Vagina (tissue), 2 donors: ENCODE measurements at regions not wholly inside any gene's neighbourhood (a gene's known extent, or its start where the extent isn't known, plus 50 kb on each side); places are given as distances from the start of the nearest gene placed in this dataset.

Experiments used
- DNase-seq, 2 donors: peaks; one replicate each; pipeline ENCODE4 v3.0.0-alpha.2; 2017; ENCODE audit errors: extremely low spot score in 2 of 2
- H3K27ac ChIP-seq: fragments of 200-600 bp; sonication (generic); one replicate; pipeline ENCODE4 v1.5.1; 2019
- H3K27me3 ChIP-seq: fragments of 200-600 bp; sonication (generic); one replicate; pipeline ENCODE4 v1.5.1; 2019
- H3K36me3 ChIP-seq, 2 donors: fragments of 200-600 bp; sonication (generic); one replicate each; pipeline ENCODE4 v1.5.1; 2017 to 2019
- H3K4me1 ChIP-seq: fragments of 200-600 bp; sonication (generic); one replicate; pipeline ENCODE4 v1.5.1; 2019
- H3K4me3 ChIP-seq, 2 donors: fragments of 200-600 bp; sonication (generic); 1 replicate in 1 of 2; 2 replicates in 1 of 2; pipeline ENCODE4 v1.5.1; 2016 to 2019
- H3K9me3 ChIP-seq: fragments of 200-600 bp; sonication (generic); one replicate; pipeline ENCODE4 v1.5.1; 2019
- POLR2A ChIP-seq, 2 donors: fragments of 450-650 bp; IDR thresholded peaks; one replicate each; pipeline ENCODE4 v1.6.1; 2017; ENCODE audit warnings: antibody characterized with exemption in 2 of 2, mild to moderate bottlenecking in 2 of 2, moderate library complexity in 2 of 2
- POLR2AphosphoS5 ChIP-seq, 2 donors: sonication (generic); formaldehyde crosslinking; IDR thresholded peaks; one replicate each; pipeline ENCODE4 v1.9.0; 2017; ENCODE audit warnings: antibody characterized with exemption in 2 of 2, mild to moderate bottlenecking in 2 of 2, low read depth in 1 of 2; ENCODE audit not compliant: insufficient read depth in 1 of 2
- intact Hi-C: fragments of 100-400 bp; cut with DNase I; formaldehyde crosslinking; loops from one replicate; pipeline ENCODE4 v1.15.1; 2023
- TF ChIP-seq, protein P1 (sequence below), 3 experiments: fragments of 450-650 bp in 2 of 3; fragments of 200-600 bp in 1 of 3; sonication (generic) in 1 of 3; IDR thresholded peaks; one replicate each; pipeline ENCODE4 v1.5.1; 2017 to 2019; ENCODE audit warnings: antibody characterized with exemption in 3 of 3, mild to moderate bottlenecking in 2 of 3, moderate library complexity in 2 of 3

DNA sequence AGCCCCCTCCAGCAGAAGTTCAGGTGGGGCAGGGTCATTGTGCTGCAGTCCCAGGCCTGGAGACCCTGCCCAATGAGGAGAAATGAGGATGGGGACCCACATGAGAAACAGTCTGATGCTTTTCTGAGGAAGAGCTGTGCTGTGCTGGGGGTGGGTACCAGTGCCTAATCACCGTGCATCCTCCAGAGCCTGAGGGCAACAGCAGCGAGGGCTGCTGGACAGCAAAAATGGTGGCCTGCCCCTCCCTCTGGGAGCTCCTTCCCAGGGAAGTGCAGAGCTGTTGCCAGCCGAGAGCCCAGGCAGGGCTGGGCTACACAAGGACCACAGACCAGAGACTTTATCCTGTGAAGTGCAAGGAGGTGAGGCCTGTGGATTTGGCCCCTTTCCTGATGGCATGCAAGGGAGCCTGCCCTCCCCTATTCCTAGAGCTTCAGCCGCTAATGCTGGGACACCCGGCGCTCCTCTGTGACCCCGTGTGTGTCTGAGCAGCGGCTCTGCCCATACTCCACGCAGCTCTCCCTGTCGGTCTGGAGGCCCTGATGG lies 134.8 kb downstream of the DSEL start:
- intact Hi-C loops: no loop called here
- H3K4me1 ChIP-seq: no peaks in the 10 kb centered on the region
- no peaks in the 10 kb centered on the region for H3K9me3 ChIP-seq
- no peaks in the 10 kb centered on the region for H3K36me3 ChIP-seq
- no peak overlapping the region for H3K27ac ChIP-seq
- no peak for DNase-seq
- no peaks in the 10 kb centered on the region for H3K27me3 ChIP-seq
- no peak for TF ChIP-seq POLR2AphosphoS5 (IDR thresholded peaks at IDR 0.05; ENCODE audit: insufficient read depth in 1 of 2, low read depth in 1 of 2)
- no peak for TF ChIP-seq POLR2A (IDR thresholded peaks at IDR 0.05)
- TF ChIP-seq, protein P1, sequence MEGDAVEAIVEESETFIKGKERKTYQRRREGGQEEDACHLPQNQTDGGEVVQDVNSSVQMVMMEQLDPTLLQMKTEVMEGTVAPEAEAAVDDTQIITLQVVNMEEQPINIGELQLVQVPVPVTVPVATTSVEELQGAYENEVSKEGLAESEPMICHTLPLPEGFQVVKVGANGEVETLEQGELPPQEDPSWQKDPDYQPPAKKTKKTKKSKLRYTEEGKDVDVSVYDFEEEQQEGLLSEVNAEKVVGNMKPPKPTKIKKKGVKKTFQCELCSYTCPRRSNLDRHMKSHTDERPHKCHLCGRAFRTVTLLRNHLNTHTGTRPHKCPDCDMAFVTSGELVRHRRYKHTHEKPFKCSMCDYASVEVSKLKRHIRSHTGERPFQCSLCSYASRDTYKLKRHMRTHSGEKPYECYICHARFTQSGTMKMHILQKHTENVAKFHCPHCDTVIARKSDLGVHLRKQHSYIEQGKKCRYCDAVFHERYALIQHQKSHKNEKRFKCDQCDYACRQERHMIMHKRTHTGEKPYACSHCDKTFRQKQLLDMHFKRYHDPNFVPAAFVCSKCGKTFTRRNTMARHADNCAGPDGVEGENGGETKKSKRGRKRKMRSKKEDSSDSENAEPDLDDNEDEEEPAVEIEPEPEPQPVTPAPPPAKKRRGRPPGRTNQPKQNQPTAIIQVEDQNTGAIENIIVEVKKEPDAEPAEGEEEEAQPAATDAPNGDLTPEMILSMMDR (IDR thresholded peaks at IDR 0.05): no peak
- H3K4me3 ChIP-seq: no peak overlapping the region

DNA sequence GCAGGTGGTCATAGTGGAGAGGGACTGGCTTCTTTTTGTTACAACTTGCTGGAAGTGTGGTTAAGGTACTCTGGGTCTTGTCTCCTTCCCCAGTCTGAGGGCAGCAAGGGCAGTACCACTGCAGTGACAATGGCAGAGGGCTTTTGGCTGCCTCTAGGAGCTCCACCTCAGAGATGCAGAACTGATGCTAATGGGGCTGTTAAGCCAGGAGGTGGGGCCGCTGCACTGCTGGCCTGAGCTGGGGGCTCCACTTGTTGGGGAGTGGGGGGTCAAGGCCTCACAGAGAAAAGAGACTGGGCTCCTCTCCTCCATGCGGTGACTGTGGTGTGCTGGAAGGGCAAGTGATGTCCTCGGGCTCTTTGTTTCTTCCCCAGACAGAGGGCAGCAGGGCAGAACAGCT lies 135.7 kb downstream of the DSEL start:
- Histone ChIP-seq H3K9me3 (no peaks in the 10 kb centered on the region), H3K27me3 (no peaks in the 10 kb centered on the region), H3K4me1 (no peaks in the 10 kb centered on the region), H3K27ac (no peak overlapping the region), H3K4me3 (no peak overlapping the region), H3K36me3 (no peaks in the 10 kb centered on the region)
- no peak for DNase-seq
- intact Hi-C loops: no loop called here
- TF ChIP-seq, protein P1 (IDR thresholded peaks at IDR 0.05): no peak
- TF ChIP-seq POLR2AphosphoS5 (IDR thresholded peaks at IDR 0.05; ENCODE audit: insufficient read depth in 1 of 2, low read depth in 1 of 2) (no peak), POLR2A (IDR thresholded peaks at IDR 0.05) (no peak)

DNA sequence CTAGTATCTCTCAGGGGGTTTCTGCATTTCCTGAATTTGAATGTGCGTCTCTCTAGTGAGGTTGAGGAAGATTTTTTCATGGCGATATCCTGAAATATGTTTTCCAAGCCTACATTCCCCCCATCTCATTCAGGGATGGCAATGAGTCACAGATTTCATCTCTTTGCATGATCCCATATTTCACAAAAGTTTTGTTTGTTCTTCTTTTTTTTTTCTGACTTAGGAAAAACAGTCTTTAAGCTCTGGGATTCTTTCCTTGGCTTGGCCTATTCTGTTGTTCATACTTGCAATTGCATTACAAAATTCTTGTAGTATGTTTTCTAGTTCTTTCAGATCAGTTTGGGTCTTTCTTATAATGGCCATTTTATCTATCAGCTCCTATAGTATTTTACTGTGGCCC lies 136.5 kb downstream of the DSEL start:
- H3K4me3 ChIP-seq: no peak overlapping the region
- no peaks in the 10 kb centered on the region for H3K4me1 ChIP-seq
- TF ChIP-seq, protein P1 (IDR thresholded peaks at IDR 0.05): no peak
- TF ChIP-seq POLR2A (IDR thresholded peaks at IDR 0.05) (no peak), POLR2AphosphoS5 (IDR thresholded peaks at IDR 0.05; ENCODE audit: insufficient read depth in 1 of 2, low read depth in 1 of 2) (no peak)
- intact Hi-C loops: no loop called here
- DNase-seq: no peak
- no peaks in the 10 kb centered on the region for H3K27me3 ChIP-seq
- no peaks in the 10 kb centered on the region for H3K36me3 ChIP-seq
- no peak overlapping the region for H3K27ac ChIP-seq
- no peaks in the 10 kb centered on the region for H3K9me3 ChIP-seq

DNA sequence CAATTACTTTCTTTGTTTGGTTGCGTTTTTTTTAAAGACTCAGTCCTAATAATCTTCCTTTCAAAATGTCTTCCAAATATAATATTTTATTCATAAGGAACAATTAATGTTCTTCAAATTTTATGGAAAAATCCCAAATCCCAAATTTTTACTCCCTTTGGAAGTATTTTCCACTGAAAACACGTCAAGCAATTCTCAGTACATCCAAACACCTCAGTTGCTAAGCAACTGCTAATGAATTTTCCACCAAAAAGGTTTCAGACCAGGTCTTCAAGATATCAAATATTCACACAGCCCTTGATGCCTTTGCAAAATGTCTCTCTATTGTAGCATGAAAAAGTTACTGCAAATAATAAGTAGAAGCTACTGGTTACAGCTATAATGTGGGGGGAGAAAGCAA lies 140.1 kb downstream of the DSEL start:
- H3K4me3 ChIP-seq: no peak overlapping the region
- H3K27ac ChIP-seq: no peak overlapping the region
- no peaks in the 10 kb centered on the region for H3K27me3 ChIP-seq
- no peak for DNase-seq
- H3K9me3 ChIP-seq: no peaks in the 10 kb centered on the region
- no peaks in the 10 kb centered on the region for H3K36me3 ChIP-seq
- H3K4me1 ChIP-seq: no peaks in the 10 kb centered on the region
- intact Hi-C loops: no loop called here
- TF ChIP-seq POLR2A (IDR thresholded peaks at IDR 0.05) (no peak), POLR2AphosphoS5 (IDR thresholded peaks at IDR 0.05; ENCODE audit: insufficient read depth in 1 of 2, low read depth in 1 of 2) (no peak)
- TF ChIP-seq, protein P1 (IDR thresholded peaks at IDR 0.05): no peak

DNA sequence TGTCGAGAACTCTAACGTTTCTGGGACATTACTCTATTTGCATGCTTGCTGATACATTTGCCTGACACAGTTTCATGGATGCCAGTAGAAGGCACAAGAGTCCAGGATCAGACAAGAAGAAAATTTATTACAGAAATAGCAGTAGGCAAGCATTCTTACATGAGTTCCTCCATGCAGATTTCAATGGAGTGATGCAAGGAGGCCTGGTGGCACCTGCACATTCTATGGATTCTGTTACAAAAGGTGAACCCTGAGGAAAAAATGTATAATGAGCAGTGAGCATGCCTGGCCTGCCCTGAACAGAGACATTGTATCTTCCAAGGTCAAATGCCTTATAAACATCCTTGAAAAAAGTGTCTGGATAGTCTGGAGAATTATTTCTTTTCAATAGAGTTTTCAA lies 142.9 kb downstream of the DSEL start:
- H3K4me3 ChIP-seq: no peak overlapping the region
- H3K27ac ChIP-seq: no peak overlapping the region
- intact Hi-C loops: no loop called here
- no peak for TF ChIP-seq POLR2AphosphoS5 (IDR thresholded peaks at IDR 0.05; ENCODE audit: insufficient read depth in 1 of 2, low read depth in 1 of 2)
- H3K36me3 ChIP-seq: no peaks in the 10 kb centered on the region
- no peaks in the 10 kb centered on the region for H3K4me1 ChIP-seq
- H3K27me3 ChIP-seq: no peaks in the 10 kb centered on the region
- no peaks in the 10 kb centered on the region for H3K9me3 ChIP-seq
- DNase-seq: no peak
